NCI-H460 (cell line): ENCODE measurements at regions not wholly inside any gene's neighbourhood (a gene's known extent, or its start where the extent isn't known, plus 50 kb on each side); places are given as distances from the start of the nearest gene placed in this dataset.

ENCODE experiments used
- DNase-seq: peaks from one replicate; pipeline ENCODE4 v3.0.0-alpha.2; 2016; ENCODE audit warnings: low read depth; ENCODE audit errors: extremely low read depth

DNA sequence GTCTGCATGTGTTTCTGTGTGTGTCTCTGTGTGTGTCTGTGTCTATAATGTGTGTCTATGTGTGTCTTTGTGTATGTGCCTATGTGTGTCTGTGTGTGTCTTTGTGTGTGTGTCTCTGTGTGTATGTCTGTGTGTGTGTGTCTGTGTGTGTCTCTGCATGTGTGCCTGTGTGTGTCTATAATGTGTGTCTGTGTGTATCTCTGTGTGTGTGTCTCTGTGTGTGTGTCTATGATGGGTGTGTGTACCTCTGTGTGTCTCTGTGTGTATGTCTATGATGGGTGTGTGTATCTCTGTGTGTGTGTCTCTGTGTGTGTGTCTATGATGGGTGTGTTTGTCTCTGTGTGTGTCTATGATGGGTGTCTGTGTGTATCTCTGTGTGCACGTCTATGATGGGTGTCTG lies 126.2 kb upstream of the GPC1 start:
- DNase-seq, result no peak

DNA sequence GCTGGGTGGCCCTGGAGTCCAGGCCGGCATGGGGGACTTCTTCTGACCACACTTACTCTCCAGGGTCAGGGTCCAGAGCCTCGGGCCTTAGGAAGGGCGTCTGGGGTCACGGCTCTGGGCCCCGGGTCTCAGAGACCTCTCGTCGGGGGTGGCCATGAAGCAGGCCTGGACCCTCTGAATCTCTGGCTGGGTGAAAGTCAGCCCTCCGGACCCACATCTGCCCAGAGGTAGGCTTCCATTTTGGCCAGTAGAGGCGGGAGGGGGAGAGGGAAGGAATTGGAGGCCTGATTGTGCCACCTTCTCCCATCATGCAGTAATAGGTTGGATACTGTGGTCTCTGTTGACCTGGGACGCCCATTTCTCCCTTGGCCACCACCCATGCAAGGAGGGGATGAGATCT lies 125.3 kb upstream of the GPC1 start:
- no peak for DNase-seq

DNA sequence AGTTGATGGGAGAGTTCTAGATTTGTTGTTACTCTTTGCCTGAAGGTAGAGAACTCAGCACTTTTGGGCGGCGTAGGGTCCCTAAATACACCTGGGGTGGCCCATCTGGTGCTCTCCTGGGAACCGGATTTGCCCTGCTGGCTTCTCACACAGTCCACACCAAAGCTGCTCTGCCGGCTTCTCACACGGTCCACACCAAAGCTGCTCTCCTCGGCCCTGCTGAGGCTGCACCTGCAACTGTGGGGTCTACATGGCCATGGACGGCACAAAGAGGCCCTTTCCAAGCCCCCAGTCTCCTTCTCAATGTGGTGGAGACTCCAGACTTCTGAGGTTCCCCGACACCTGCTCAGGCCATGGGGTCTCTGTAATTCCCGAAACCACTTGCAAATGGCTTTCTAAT lies 124.8 kb upstream of the GPC1 start:
- DNase-seq, result no peak

DNA sequence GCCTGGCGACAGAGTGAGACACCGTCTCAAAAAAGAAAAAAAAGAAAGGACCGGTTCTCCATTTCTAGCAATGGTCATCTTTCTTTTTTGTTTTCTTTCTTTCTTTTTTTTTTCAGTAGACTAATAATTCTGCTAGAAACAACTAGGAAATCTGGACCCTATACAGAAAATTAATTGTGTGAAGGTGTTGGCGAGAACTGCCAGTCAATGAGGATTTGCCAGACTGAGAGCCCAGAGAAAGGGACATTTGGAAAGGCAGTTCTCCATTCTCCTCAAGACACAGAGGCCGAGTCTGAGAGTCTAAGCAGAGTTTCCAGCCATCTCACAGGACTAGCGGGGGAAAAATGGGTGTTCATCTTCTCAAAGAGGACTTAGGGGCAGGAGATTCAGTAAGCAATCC lies 123.6 kb upstream of the GPC1 start:
- DNase-seq, result no peak

DNA sequence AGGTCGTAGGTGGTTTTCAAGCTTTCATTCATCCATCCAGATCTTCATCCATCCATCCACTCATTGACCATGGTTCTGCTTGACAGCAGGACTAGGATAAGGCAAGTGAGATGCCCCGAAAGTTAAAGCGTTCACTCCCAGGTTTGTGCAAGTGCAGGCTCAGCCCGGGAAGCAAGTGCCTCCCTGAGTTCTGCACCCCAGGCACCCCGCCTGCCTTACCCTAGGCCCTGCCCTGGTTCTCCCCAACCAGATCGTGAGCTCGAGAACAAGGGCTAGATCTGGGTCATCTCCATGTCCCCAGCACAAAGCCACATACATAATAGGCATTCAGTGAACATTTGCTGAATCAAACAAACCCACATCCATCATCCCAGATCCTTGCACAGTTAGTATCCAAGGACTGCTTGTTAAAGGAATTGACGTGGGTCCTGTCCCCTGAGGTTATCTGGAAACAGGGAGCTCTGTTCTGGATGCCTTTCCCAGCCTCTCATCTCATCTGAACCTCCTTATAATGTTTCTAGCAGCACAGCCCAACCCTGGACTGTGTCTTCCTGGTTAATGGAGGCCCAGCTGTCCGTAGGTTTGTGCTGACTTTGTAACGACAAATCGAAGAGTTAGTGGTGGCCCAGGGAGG lies 116.1 kb upstream of the GPC1 start:
- DNase-seq, result no peak

DNA sequence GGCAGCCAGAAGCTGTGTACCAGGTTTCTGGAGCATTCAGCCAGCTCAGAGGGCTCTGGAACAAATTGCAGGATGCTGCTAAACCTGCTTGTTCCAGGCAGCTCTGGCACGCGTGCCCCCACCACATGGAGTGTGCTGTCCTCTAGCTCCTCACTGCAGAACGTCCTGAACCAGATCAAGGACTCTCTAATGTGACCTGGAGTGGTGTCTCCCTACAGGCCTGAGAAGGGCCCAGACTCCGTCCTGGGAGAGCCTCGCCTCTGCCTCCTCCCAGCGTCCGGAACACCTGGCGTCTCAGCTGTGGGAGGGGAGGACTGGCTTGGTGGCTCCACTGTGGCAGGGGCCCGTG lies 115.6 kb upstream of the GPC1 start:
- DNase-seq, result no peak

DNA sequence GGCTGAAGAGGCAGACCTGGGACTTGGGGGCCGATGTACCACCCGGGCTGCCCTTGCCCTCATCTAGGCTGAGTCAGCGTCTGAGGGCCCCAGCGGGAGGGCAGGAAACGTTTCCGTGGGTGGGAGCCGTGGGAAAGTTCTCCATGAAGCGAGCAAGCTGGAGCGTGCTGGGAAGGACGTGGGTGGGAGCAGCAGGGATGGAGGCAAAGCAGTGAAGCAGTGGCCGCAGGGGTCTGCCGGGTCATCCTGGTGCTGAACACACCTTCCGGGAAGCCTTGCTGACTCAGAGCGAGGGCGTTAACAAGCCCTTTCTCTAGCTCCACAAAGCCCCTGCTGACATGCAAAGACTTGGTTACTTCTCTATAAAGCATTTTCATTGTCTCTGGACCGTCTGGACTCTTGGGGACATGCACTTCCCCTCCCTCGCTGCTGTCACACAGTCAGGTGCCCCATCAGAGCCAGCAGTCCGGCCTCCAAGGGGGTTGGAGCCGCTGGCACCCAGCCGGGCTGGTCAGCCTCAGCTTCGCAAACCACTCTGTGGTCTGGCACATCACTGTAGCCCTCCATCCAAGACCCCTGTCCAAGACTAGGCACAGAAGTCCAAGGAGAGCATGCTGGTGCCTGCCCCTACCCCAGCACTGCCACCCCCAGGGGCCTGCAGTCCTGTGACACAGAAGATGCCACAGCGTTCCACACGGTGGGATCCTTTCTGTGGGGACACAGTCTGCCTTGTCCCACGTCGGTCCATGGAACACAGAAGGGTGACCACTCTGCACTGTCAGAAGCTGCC lies 115.1 kb upstream of the GPC1 start:
- DNase-seq, result no peak

DNA sequence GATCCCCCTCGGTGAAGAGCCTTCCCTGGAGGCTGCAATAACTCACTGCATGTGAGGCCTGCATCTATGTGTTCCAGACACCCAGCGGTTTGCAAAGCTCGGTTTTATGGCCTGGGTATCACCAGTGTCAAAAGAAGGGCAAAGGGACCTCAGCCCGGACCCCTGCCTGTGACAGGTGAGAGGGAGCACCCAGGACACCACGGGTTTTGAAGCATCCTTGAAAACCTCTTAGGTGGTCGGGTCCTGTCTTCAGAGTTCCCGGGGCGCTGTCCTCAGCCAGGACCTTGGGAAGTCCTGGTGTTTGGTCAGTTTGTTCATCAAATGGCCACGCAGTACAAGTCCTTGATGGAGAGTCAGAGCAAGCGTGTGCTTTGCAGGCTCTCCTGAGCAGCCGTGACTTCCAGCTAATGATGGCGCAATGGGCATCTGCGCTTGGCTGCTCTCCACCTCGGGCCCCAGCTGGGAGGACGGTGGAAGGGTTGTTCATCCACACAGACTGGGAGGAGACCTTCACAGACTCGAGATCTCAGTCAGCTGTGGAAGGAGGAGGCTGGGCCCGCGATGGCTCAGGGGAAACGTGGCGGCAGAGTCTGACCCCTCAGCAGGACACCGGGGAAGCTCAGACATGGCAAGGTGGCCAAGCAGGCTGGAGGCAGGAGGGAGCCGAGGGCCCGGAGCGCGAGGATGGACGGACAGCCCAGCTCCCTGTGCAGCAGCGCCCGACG lies 113.1 kb upstream of the GPC1 start:
- DNase-seq, result no peak

DNA sequence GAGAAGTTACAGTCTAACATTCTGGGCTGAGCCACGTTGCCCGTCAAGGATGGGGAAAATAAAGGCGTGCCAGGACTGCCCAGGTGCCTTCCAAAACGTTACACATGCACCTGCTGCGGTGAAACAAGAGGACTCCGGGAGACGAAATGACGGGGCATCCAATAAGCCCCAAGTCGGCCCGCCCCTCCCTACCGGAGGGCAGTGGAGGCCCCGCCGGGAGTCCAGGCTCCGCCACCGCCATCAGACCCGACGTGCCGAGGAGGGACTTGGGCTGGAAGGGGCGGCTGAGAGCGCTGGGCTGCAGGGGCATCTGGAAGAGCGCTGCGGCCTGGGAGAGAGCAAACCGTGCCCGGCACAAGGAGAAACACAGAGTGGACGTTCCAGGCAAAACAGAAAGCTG lies 112.5 kb upstream of the GPC1 start:
- no peak for DNase-seq

DNA sequence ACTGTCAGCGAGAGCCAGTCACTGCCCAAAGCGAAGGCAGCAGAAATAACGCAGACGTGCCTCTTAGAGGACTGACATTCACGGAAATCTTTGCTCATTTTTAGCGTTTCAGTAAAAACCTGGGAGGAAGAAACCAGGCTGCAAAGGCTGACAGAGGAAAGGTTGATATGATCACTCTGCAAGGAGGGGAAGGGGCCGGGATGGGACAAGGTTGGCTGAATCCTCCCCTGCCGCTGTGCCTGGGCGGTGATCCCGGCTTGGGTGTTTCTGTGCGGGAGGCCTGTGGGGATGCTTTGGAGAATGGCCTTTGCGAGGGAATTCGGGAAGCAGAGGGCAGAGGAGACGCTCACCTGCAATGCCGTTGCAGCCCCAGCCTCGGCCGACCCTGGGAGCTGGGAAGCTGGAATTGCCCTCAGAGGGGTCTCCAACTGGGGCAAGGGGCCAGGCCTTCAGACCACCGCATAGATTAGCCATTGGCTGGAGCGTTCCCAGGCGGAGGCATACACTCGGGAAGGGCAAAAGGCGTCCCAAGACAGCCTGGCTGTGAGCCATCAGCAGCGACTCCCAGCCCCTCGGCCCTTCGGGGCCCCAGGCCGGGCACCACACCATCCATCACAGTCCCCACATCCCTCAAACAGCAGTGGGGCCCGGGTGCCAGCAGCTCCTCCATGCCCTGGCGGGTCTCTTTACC lies 111.7 kb upstream of the GPC1 start:
- no peak for DNase-seq

DNA sequence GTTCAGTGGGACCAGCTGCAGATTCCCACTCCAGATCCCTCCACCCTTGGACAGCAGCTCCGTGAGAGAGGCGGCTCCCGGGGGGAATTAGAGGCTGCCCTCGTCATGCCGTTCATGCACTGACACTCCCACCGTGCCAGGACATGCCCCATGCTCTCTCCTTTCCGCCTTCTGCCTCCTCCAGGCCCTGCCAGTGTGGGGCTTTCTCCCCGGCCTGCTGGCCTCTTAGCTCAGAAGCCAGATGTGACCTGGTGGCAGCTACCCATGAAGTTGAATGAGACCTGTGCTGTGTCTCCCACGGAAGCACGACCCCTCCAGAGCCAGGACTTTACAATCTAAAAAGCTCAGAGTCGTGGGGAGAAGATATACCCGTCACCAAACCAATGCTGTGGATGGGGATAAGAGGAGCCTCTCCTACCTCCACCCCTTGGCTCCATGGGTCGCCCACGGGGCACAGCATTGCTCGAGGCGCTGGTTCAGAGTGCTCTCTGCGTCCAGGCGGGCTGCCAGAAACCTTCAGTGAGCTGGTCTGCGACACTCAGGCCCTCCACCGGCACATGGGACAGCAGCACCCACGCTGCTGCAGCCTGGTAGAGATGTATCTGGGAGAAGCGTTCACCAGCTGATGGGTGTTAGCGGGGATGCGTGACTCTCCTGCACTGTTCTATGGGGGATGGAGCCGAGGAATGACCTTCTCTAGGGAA lies 111.0 kb upstream of the GPC1 start:
- no peak for DNase-seq

DNA sequence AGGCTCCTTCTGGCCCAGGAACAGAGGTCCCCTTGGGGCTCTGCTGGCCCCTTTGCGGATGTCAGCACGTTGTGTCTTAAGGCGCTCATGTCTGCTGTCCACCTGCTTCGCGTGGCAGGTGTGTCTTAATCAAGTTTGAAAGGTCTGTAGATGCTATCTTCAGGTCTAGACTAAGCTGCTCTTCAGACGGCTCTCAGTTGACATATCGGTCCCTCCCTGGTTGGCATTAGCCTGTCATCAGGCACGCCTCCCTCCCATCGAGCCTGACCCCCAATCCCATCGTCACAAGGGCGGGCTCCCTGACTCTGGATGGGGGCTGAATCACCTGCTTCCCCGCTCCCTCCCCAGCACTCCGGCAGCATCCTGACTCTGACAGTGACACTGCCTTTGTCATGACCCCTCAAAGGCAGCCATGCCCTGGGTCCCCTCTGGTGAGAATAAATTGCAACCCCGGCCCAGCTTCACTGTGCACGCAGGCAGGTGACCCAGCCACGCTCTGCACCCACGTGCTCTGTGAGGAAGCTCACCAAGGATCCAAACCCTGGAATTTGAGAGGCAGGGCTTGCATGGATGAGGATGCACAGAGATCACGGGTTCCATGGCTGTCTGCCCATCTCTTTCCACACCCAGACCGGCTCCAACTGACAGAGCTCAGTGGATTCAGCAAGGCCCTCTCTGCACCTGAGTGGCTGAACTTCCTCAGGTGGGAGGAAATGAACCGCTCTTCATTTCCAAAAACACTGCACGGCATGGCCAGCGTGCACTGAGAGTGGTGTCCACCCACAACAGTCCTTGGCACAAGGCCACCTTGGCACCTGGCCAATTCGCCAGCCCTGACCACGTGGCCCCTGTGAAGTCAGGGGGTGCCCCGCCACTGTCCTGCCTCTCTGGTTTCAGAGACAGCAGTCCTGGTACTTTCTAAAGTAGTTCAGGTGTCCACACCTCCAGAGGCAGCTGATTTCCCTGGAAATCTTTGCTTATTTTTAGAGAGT lies 110.2 kb upstream of the GPC1 start:
- DNase-seq, result no peak

DNA sequence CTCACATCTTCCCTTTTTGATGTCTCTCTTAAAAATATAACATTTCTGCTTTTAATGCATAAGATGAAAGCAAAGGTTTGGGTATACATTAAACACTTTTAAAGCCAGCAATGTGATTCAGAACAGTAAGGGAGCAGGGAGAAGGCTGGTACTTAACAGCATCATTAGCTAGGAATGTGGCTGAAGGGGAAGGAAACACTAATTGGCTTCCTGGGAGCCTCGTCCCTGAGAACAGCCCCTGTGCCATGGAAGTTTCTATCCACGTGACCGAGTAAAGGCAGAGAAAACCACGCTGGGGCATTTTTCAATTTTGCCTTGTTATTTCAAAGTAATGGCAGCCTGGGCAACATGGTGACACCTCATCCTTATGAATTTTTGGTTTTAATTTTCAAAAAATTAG lies 109.2 kb upstream of the GPC1 start:
- no peak for DNase-seq

DNA sequence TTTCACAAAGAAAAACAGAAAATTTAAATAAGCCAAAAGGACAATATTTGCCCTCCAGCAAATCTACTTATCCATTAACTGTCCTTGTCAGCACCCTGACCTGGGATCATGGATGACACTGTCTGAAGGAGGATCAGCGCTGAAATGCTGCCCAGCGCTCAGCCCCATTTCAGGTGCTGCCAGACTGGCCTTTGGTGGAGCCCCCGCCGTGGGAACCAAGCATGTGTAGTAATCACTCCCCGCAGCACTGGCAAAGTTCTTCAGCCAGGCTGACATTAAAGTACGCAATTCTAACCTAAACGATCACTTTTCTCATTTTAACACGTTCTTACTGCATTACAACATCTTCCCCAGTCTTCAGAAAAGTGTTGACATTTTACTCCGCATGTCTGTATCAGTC lies 108.6 kb upstream of the GPC1 start:
- no peak for DNase-seq

DNA sequence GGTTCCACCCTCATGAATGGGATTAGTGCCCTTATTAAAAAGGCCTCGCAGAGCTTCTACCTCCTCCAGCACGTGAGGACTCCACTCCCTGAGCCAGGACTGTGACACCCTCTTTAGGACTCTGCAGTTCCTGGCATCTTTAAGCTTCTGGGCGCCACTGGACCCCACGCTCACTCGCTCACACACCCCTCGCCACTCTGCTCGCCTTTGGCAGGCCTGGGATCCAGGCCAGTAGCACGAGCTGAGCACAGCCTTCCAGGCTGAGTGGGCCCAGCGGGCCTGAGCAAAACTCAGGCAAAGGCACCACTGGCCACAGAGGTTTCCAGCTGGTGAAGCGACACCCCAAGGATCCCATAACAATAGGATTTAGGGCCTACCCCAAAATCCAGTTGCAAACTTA lies 107.9 kb upstream of the GPC1 start:
- DNase-seq, result no peak

DNA sequence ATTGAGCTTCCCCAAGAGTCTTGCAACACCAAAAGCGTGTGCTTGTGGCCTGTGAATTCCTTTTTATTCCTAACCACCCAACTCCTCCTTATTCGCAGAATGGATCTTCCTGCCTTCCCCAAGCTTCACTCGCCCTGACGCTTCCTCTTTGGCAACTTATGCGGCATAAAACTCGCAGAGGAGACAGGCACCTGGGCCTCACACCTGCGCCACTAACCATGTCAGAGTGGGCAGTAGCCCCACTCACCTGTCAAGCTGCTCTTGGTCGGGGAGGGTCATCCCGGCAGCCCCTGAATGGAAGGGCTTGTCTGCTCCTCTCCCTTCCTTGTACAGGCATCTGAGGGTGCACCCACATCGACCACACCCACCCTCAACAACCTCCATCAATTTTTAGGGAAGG lies 106.9 kb upstream of the GPC1 start:
- DNase-seq, result no peak

DNA sequence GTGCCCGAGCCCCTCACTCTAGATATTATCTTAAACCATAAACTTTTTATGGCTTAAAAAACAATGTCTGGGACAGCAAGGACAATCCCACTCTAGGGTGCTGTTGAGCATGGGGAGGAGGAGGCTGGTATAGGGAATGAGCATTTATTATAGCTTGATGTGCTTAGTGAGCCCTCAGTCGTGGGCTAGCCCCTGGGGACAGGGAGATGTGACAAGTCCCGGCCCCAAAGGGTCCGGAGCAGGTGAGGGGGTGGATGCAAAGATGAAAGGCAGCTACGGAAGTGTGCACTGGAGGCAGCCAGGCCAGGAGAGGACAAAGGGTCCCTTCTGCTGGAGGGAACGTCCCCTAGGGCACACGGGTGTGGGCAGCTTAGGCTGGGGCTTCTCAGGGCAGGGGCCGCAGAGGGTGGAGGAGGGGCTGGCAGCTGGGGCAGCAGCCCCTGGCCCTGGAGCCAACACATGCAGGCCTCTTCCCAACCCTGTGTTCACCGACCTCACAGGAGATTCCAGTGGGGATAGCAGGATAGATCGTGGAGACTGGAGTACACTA lies 106.3 kb upstream of the GPC1 start:
- DNase-seq, result no peak

DNA sequence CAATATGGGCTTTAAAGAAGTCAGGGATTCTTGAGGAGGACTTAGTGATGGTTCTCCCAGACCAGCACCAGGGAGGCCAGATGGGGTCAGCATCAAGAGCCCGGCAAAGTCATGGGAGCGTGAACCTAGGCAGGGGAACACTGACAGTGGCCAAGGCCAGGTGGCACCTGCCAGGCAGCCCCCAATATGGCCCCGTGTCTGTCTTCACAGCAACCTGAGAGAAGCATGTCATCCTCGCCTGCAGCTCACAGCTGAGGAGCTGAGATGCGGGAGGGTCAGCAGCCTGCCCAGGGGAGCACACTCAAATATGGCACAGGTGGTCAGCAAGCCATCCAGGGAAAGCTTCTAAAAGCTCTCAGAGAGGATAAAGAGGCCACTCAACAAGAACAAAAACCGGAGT lies 105.7 kb upstream of the GPC1 start:
- no peak for DNase-seq

DNA sequence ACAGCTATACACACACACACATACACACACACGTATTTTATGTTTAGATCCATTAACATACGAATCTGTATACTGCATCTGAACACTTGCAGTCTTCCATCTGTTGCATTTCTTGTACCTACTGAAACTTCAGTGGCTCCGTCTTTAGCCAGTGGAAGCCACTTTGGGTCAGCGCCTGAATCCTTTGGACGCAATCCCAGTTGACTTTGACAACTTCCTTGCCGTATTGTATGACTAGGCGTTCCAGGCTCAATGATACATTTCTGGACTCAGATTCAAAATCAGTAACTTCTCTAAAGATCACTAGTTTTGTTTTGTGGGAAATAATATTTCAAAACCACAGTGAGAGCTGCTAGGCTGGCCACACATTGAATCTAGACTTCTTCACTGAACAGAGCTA lies 101.5 kb upstream of the GPC1 start:
- no peak for DNase-seq
